HCT116 (cell line): ENCODE measurements at regions not wholly inside any gene's neighbourhood (a gene's known extent, or its start where the extent isn't known, plus 50 kb on each side); places are given as distances from the start of the nearest gene placed in this dataset.

Experiments
- ATF3 ChIP-seq: IDR thresholded peaks from 2 replicates; pipeline ENCODE4 v1.6.1; 2012
- CEBPB ChIP-seq: IDR thresholded peaks from 2 replicates; pipeline ENCODE4 v1.6.1; 2012; ENCODE audit warnings: low read depth
- CTCF ChIP-seq, 3 experiments: fragments of 200-600 bp in 1 of 3; sonication (generic) in 1 of 3; IDR thresholded peaks in 2 of 3; conservative IDR thresholded peaks in 1 of 3; 2 replicates each; pipeline ENCODE4 v1.5.1; 2012 to 2017; ENCODE audit warnings: low read depth in 2 of 3, low read length in 2 of 3, antibody characterized with exemption in 1 of 3, borderline replicate concordance in 1 of 3, control low read depth in 1 of 3, mild to moderate bottlenecking in 1 of 3, mixed read lengths in 1 of 3, mixed run types in 1 of 3, moderate library complexity in 1 of 3; ENCODE audit not compliant: insufficient read depth in 1 of 3
- EGR1 ChIP-seq: IDR thresholded peaks from 2 replicates; pipeline ENCODE4 v1.6.1; 2012; ENCODE audit warnings: low read depth
- EZH2 ChIP-seq: fragments of 200-600 bp; sonication (generic); IDR thresholded peaks from 2 replicates; pipeline ENCODE4 v1.6.1; 2017; ENCODE audit warnings: antibody characterized with exemption, mixed run types
- MAX ChIP-seq: IDR thresholded peaks from 2 replicates; pipeline ENCODE4 v1.6.1; 2012
- RAD21 ChIP-seq: IDR thresholded peaks from 2 replicates; pipeline ENCODE4 v1.6.1; 2012; ENCODE audit warnings: low read depth, mild to moderate bottlenecking
- SRF ChIP-seq: IDR thresholded peaks from 2 replicates; pipeline ENCODE4 v1.6.1; 2012; ENCODE audit warnings: low read depth
- ZFX ChIP-seq: fragments of 450-650 bp; IDR thresholded peaks from 2 replicates; pipeline ENCODE4 v1.6.1; 2017
- ZNF274 ChIP-seq: fragments of 200-500 bp; sonication (Bioruptor generic); IDR thresholded peaks from 2 replicates; pipeline ENCODE4 v1.6.1; 2014; ENCODE audit warnings: mild to moderate bottlenecking, low read depth, low read length, inconsistent platforms

GRCh38 chr15:95864467-95864886, 466.0 kb upstream of the NR2F2 start:
- no peak for TF ChIP-seq CTCF (IDR thresholded peaks at IDR 0.05 in 2 of 3, conservative IDR thresholded peaks at IDR 0.05 in 1 of 3; ENCODE audit: borderline replicate concordance in 1 of 3, insufficient read depth in 1 of 3, low read depth in 2 of 3, low read length in 2 of 3)
- no peak for TF ChIP-seq ATF3
- no peak for TF ChIP-seq CEBPB
- no peak for TF ChIP-seq EZH2
- no peak for TF ChIP-seq RAD21
- no peak for TF ChIP-seq MAX
- TF ChIP-seq EGR1: no peak
- TF ChIP-seq SRF: no peak
- no peak for TF ChIP-seq ZNF274
- TF ChIP-seq ZFX: no peak
